Heart left ventricle (tissue), 16 donors: ENCODE measurements at regions not wholly inside any gene's neighbourhood (a gene's known extent, or its start where the extent isn't known, plus 50 kb on each side); places are given as distances from the start of the nearest gene placed in this dataset.

ENCODE experiments used
- ATAC-seq, 4 donors: fragments of 200-7000 bp; cut with Tn5 transposase; one replicate each; pipeline ENCODE4 v1.9.1; 2020 to 2022; ENCODE audit warnings: moderate library complexity in 4 of 4, mild to moderate bottlenecking in 3 of 4, moderate number of reproducible peaks in 1 of 4
- DNase-seq, 5 donors: peaks; one replicate each; pipeline ENCODE4 v3.0.0-alpha.2; 2020
- H3K27ac ChIP-seq, 12 donors: fragments of 200-600 bp; sonication (generic) in 4 of 12; one replicate each; pipeline versions ENCODE4 v1.5.0 to v1.8.0; 2016 to 2022; ENCODE audit warnings: mild to moderate bottlenecking in 2 of 12
- H3K27me3 ChIP-seq, 9 donors: fragments of 200-600 bp; sonication (generic) in 2 of 9; one replicate each; pipeline versions ENCODE4 v1.5.1 to v1.8.0; 2016 to 2022; ENCODE audit warnings: mild to moderate bottlenecking in 3 of 9
- H3K36me3 ChIP-seq, 9 donors: fragments of 200-600 bp; sonication (generic) in 2 of 9; one replicate each; pipeline versions ENCODE4 v1.5.0 to v1.8.0; 2018 to 2022; ENCODE audit warnings: mild to moderate bottlenecking in 2 of 9
- H3K4me1 ChIP-seq, 12 donors: fragments of 200-600 bp; sonication (generic) in 4 of 12; one replicate each; pipeline versions ENCODE4 v1.5.0 to v1.8.0; 2016 to 2022; ENCODE audit warnings: mild to moderate bottlenecking in 3 of 12
- H3K4me3 ChIP-seq, 12 donors: fragments of 200-600 bp; sonication (generic) in 4 of 12; one replicate each; pipeline versions ENCODE4 v1.5.0 to v1.8.0; 2017 to 2022; ENCODE audit warnings: mild to moderate bottlenecking in 9 of 12, moderate library complexity in 4 of 12
- H3K9me3 ChIP-seq, 12 donors: fragments of 200-600 bp; sonication (generic) in 4 of 12; one replicate each; pipeline versions ENCODE4 v1.5.0 to v1.8.0; 2016 to 2022; ENCODE audit warnings: mild to moderate bottlenecking in 1 of 12
- POLR2A ChIP-seq, 2 donors: fragments of 450-650 bp; IDR thresholded peaks; one replicate each; pipeline ENCODE4 v1.6.1; 2017; ENCODE audit warnings: antibody characterized with exemption in 2 of 2, mild to moderate bottlenecking in 2 of 2, moderate library complexity in 2 of 2
- WGBS, 4 donors: extraction: QIAGEN DNeasy Blood & Tissue Kit in 2 of 4; methylation state at CpG; one replicate each; pipeline versions ENCODE4 v1.1.5 to v1.1.7; 2013 to 2018; 5-methylcytosine and 5-hydroxymethylcytosine counted together
- intact Hi-C, 10 donors: fragments of 100-400 bp; cut with DNase I; formaldehyde crosslinking; loops; one replicate each; pipeline versions ENCODE4 v1.11.1 to v1.14.2; 2022
- TF ChIP-seq, protein P1 (sequence below), 12 donors: fragments of 200-600 bp; sonication (generic) in 4 of 12; IDR thresholded peaks; one replicate each; pipeline versions ENCODE4 v1.5.0 to v1.8.0; 2018 to 2022; ENCODE audit warnings: antibody characterized with exemption in 12 of 12, mild to moderate bottlenecking in 5 of 12
- donor health status: ischemic (EF 13 %, LVEDD 7.1; RV severe dilation, severe dysfunction).
- donor health status: healthy with polysubstance abuse.
- donor health status: DM: no; HTN: yes; CAD: no.
- donor health status: DM: no; HTN: no; CAD: no.
- donor health status: ischemic (EF 25% LVEDD 6.9; RV normal size, moderate dysfunction).
- donor health status: ischemic (EF 25% LVEDD 5.7; RV mildly dilated, moderate dysfunction).
- donor health status: healthy.
- donor health status: DM: yes; HTN: yes; CAD: no.
- donor health status: ischemic (EF 35%, LVEDD 5.7; RV mildly dilated, moderate dysfunction).
- donor health status: nonischemic (EF 11% LVEDD 7.7; RV severe dilation, severe dysfunction).
- donor health status: DM: yes; HTN: yes; CAD: no.
- donor health status: PGD.
- donor health status: ischemic (EF 29% LVEDD 5.4; RV normal size, mild dysfunction).
- donor health status: nonischemic (EF 23%, LVEDD 6.1; RV moderate dilation, normal function).

DNA sequence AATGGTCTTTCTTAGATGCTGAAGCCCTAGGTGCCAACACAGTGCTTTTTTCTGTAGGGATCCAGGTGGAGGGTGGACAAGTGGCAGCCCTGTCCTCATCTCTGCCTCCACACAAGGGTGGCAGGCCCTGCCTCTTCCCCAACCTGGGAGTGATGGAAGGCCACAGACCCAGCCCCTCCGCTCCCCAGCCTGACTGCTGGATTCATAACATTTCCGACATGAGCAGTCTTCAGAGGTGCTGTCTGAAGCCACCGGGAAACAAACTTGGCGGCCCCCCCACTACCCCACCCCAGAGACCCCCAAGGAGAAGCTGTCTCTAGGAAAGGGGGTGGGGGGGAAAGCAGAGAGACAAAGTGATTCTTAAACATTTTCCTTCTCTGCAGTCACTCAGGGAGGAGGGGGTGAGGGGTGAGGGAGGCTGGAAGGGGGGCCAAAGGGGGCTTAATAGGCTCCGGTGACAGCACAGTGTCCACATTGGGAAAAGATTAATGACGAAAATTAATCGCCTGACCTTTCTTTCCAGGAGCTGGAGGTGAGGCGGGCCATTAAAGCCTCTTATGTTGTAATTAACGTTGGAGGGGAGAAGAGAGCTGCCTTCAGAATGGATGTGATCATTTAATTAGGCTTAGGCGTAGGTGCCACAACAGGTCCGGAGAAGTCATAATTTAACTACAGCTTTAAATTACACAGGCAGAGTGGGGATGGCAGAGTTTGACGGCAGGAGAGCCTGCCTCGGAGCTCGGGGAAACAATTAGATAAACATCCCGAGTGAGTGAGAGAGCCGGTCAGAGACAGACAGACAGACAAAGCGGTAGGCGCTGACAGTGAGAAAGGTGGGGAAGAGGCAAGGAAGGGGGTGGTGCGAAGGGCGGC lies 76.8 kb upstream of the FOXP4 start:
- DNase-seq (no peak), ATAC-seq (no peak)
- no peak overlapping the region for H3K27ac ChIP-seq
- TF ChIP-seq POLR2A (IDR thresholded peaks at IDR 0.05) = no peak
- TF ChIP-seq, protein P1, sequence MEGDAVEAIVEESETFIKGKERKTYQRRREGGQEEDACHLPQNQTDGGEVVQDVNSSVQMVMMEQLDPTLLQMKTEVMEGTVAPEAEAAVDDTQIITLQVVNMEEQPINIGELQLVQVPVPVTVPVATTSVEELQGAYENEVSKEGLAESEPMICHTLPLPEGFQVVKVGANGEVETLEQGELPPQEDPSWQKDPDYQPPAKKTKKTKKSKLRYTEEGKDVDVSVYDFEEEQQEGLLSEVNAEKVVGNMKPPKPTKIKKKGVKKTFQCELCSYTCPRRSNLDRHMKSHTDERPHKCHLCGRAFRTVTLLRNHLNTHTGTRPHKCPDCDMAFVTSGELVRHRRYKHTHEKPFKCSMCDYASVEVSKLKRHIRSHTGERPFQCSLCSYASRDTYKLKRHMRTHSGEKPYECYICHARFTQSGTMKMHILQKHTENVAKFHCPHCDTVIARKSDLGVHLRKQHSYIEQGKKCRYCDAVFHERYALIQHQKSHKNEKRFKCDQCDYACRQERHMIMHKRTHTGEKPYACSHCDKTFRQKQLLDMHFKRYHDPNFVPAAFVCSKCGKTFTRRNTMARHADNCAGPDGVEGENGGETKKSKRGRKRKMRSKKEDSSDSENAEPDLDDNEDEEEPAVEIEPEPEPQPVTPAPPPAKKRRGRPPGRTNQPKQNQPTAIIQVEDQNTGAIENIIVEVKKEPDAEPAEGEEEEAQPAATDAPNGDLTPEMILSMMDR (IDR thresholded peaks at IDR 0.05) = no peak
- peaks cover 0 to 12% (median 4%) of the 10 kb centered on the region in 12 donors for H3K4me1 ChIP-seq
- 49 to 53% (median 51%) methylated on average over 20 of the region's 20 CpGs for WGBS, 4 donors
- no peaks in the 10 kb centered on the region for H3K9me3 ChIP-seq
- H3K36me3 ChIP-seq = no peaks in the 10 kb centered on the region
- H3K27me3 ChIP-seq = peaks cover 0 to 38% (median 17%) of the 10 kb centered on the region in 9 donors
- intact Hi-C loops = loop anchor here in 1 of 10 donors (10.0 kb wide), 1 partner anchor 215 kb away; no protein-coding TSS in a partner anchor
- peak overlapping the region in 4 of 12 donors; percentile 1 to 17 (median 6) for H3K4me3 ChIP-seq

GRCh38 chr6:41470029-41470330 lies 76.2 kb upstream of the FOXP4 start:
- no peak overlapping the region for H3K27ac ChIP-seq
- ATAC-seq = peak in 2 of 4 donors; percentile 13 to 14
- DNase-seq = no peak
- WGBS, 4 donors = 9 to 31% (median 15%) methylated on average over 19 to 23 of the region's 23 CpGs
- peaks cover 0 to 38% (median 17%) of the 10 kb centered on the region in 9 donors for H3K27me3 ChIP-seq
- H3K4me1 ChIP-seq = peaks cover 0 to 12% (median 4%) of the 10 kb centered on the region in 12 donors
- no peak for TF ChIP-seq POLR2A (IDR thresholded peaks at IDR 0.05)
- TF ChIP-seq, protein P1 (IDR thresholded peaks at IDR 0.05) = no peak
- intact Hi-C loops = no loop called here
- peak overlapping the region in 6 of 12 donors; percentile 1 to 18 (median 6) for H3K4me3 ChIP-seq
- H3K36me3 ChIP-seq = no peaks in the 10 kb centered on the region
- no peaks in the 10 kb centered on the region for H3K9me3 ChIP-seq

DNA sequence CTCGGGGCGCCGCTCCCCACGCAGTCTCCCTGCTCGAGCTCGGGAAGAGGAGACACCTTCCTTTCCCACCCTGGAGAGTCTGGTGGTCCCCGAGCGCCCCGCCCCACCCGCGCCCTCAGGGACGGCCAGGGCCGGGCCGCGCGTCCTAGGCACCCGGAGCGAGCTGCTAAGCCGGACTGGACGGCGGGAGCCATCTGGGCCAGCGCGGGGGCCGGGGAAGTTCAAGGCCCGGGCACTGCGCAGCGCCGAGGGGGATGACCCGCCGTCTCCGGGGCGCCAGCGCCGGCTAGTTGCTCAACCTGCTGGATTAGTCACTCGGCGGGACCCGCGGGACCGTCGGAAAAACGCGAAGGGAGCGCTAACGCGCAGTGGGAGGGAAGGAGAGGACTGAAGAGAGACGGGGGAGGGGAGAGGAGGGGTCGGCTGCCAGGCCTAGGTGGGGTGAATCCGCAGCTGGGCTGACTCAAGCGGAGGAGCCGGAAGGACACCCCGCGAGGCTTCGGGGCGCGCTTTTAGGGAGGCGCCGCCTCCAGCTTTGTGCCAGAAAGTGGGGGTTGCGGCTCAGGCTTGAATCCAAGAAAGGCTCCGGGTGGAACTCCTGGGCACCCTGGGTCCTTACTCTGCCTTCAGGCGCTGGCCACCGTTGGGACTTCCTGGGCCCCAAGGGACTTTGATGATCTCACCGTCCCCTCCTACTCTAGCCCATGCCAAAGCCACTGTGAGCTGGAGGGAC lies 75.7 kb upstream of the FOXP4 start:
- Histone ChIP-seq H3K27me3 (peaks cover 0 to 38% (median 17%) of the 10 kb centered on the region in 9 donors), H3K9me3 (no peaks in the 10 kb centered on the region), H3K4me3 (peak overlapping the region in 6 of 12 donors; percentile 1 to 18 (median 6)), H3K4me1 (peaks cover 0 to 12% (median 4%) of the 10 kb centered on the region in 12 donors), H3K27ac (no peak overlapping the region), H3K36me3 (no peaks in the 10 kb centered on the region)
- ATAC-seq (peak in 3 of 4 donors; percentile 21 to 91 (median 62)), DNase-seq (peak in 4 of 5 donors; percentile 31 to 82 (median 68))
- WGBS, 4 donors = 7 to 14% (median 8%) methylated on average over 31 to 62 of the region's 62 CpGs
- TF ChIP-seq, protein P1 (IDR thresholded peaks at IDR 0.05) = no peak
- TF ChIP-seq POLR2A (IDR thresholded peaks at IDR 0.05) = peak in 1 of 2 donors; percentile 12
- intact Hi-C loops = no loop called here
